ENCODE measurements at regions not wholly inside any gene's neighbourhood (a gene's known extent, or its start where the extent isn't known, plus 50 kb on each side); places are given as distances from the start of the nearest gene placed in this dataset.
"Not testable (repeated sequence)": the region's sequence is repeated elsewhere in the genome, so short reads cannot be mapped to it uniquely, and the experiment has no call there.

DNA sequence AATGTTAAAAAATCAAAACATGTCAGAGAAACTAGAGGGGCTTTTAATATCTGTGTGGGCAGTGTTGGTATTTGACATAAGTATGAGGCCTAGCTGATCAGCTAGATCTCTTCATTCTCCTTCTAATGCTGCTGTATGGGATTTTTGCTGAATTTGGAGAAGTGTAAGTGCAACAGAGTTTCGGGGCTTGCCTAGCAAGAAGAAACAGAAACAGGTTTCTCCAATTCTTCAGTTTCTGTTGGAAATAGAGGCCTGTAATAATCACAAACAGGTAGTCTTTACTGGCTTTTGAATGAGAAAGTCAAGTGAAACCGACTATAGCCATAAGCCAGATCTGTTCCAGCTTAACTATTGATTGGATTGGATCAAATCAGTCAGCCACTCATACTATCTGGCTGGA lies 96.4 kb upstream of the PCLO start:
- no peaks in the 10 kb centered on the region for H3K27me3 ChIP-seq (ENCODE audit: control insufficient read depth, insufficient read depth, low read length)
- TF ChIP-seq, protein P1, sequence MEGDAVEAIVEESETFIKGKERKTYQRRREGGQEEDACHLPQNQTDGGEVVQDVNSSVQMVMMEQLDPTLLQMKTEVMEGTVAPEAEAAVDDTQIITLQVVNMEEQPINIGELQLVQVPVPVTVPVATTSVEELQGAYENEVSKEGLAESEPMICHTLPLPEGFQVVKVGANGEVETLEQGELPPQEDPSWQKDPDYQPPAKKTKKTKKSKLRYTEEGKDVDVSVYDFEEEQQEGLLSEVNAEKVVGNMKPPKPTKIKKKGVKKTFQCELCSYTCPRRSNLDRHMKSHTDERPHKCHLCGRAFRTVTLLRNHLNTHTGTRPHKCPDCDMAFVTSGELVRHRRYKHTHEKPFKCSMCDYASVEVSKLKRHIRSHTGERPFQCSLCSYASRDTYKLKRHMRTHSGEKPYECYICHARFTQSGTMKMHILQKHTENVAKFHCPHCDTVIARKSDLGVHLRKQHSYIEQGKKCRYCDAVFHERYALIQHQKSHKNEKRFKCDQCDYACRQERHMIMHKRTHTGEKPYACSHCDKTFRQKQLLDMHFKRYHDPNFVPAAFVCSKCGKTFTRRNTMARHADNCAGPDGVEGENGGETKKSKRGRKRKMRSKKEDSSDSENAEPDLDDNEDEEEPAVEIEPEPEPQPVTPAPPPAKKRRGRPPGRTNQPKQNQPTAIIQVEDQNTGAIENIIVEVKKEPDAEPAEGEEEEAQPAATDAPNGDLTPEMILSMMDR (IDR thresholded peaks at IDR 0.05; ENCODE audit: insufficient read depth, low read length, severe bottlenecking): no peak
- FAIRE-seq (no peak), DNase-seq (ENCODE audit: low read depth) (no peak)
- no peaks in the 10 kb centered on the region for H3K36me3 ChIP-seq (ENCODE audit: control insufficient read depth, insufficient read depth, low read length)
- no peak overlapping the region for H3K4me3 ChIP-seq (ENCODE audit: low read depth, low read length)

DNA sequence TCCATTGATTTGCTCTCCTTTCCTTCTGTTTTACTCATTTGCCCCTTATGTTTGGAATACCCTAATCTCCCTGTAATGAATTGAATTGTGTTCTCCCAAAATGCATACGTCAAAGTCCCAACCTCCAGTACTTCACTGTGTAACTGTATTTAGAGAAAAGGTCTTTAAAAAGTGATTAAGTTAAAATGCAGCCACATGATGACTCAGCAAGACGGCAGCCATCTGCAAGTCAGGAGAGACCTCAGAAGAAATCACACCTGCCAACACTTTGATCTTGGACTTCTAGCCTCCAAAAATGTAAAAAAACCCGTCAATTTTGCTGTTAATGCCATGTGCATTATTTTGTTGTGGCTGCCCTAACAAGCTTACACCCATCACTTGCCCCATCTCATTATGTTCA lies 85.3 kb upstream of the PCLO start:
- Histone ChIP-seq H3K36me3 (ENCODE audit: control insufficient read depth, insufficient read depth, low read length) (no peaks in the 10 kb centered on the region), H3K27me3 (ENCODE audit: control insufficient read depth, insufficient read depth, low read length) (no peaks in the 10 kb centered on the region), H3K4me3 (ENCODE audit: low read depth, low read length) (no peak overlapping the region)
- TF ChIP-seq, protein P1 (IDR thresholded peaks at IDR 0.05; ENCODE audit: insufficient read depth, low read length, severe bottlenecking): no peak
- no peak for FAIRE-seq
- no peak for DNase-seq (ENCODE audit: low read depth)

DNA sequence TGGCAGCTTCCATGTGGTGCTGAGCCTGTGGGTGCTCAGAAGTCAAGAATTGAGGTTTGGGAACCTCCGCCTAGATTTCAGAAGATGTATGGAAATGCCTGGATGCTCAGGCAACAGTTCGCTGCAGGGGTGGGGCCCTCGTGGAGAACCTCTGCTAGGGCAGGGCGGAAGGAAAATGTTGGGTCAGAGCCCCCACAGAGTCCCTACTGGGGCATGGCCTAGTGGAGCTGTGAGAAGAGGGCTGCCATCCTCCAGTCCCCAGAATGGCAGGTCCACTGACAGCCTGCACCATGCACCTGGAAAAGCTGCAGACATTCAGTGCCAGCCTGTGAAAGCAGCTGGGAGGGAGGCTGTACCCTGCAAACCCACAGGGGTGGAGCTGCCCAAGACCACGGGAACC lies 56.5 kb upstream of the PCLO start:
- not testable (repeated sequence) for H3K36me3 ChIP-seq (ENCODE audit: control insufficient read depth, insufficient read depth, low read length); DNase-seq (ENCODE audit: low read depth); H3K4me3 ChIP-seq (ENCODE audit: low read depth, low read length); H3K27me3 ChIP-seq (ENCODE audit: control insufficient read depth, insufficient read depth, low read length)
- peak; percentile 23 for FAIRE-seq

DNA sequence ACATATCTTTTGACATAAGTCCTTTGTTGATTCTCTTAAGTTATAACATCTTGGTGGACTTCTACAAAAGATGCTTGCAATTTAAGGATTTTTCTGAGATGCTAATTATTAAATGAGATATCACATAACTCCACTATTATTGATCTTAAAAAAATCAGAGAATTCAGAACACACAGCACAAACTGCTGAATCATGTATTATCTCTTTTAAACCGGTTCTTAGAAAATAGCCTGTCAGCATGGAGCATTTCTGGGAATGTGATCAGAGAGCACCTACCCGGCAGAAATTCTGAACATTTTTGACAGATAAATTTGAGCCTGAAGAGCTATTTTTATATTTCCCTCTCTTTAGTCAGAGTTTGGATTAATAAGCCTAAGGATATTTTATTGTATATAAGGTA lies 50.2 kb upstream of the PCLO start:
- Histone ChIP-seq H3K27me3 (ENCODE audit: control insufficient read depth, insufficient read depth, low read length) (no peaks in the 10 kb centered on the region), H3K36me3 (ENCODE audit: control insufficient read depth, insufficient read depth, low read length) (no peaks in the 10 kb centered on the region), H3K4me3 (ENCODE audit: low read depth, low read length) (no peak overlapping the region)
- DNase-seq (ENCODE audit: low read depth) (no peak), FAIRE-seq (no peak)
- TF ChIP-seq, protein P1 (IDR thresholded peaks at IDR 0.05; ENCODE audit: insufficient read depth, low read length, severe bottlenecking): no peak
